Fibroblast of the aortic adventitia (primary cell): ENCODE measurements at regions not wholly inside any gene's neighbourhood (a gene's known extent, or its start where the extent isn't known, plus 50 kb on each side); places are given as distances from the start of the nearest gene placed in this dataset.
A peak's percentile ranks its signal among the peaks of the same experiment; 100 is the strongest.

Experiments used
- DNase-seq: peaks from one replicate; pipeline ENCODE4 v3.0.0-alpha.2; 2010; ENCODE audit warnings: low read depth
- H3K4me3 ChIP-seq: 2 replicates; pipeline ENCODE4 v1.5.1; 2011; ENCODE audit warnings: low read depth, mild to moderate bottlenecking, control low read depth, low read length, moderate library complexity
- CTCF ChIP-seq: IDR thresholded peaks from 2 replicates; pipeline ENCODE4 v1.5.1; 2011; ENCODE audit warnings: mild to moderate bottlenecking, low read length, control low read depth, inconsistent platforms; ENCODE audit not compliant: insufficient read depth

DNA sequence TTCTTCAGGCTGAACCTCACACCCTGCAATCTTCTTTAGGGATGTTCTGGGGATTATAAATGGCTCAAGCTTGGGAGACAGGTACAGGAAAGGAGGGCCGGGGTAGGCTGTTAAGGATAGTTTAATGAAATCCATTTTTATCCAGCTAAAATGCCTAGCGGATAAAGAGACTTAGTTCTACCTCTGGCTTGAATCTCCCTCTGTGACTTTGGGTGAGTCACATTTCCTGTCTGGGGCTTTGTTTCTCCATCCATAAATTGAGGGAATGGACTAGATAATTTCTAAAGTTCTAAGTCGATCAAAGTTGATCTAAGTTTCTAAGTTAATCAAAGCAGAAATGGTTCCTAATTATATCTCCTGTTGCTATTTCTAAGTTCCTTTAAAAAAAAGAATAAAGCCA lies 319.6 kb upstream of the E2F7 start:
- no peak for DNase-seq
- TF ChIP-seq CTCF, result no peak
- H3K4me3 ChIP-seq, result no peak overlapping the region

DNA sequence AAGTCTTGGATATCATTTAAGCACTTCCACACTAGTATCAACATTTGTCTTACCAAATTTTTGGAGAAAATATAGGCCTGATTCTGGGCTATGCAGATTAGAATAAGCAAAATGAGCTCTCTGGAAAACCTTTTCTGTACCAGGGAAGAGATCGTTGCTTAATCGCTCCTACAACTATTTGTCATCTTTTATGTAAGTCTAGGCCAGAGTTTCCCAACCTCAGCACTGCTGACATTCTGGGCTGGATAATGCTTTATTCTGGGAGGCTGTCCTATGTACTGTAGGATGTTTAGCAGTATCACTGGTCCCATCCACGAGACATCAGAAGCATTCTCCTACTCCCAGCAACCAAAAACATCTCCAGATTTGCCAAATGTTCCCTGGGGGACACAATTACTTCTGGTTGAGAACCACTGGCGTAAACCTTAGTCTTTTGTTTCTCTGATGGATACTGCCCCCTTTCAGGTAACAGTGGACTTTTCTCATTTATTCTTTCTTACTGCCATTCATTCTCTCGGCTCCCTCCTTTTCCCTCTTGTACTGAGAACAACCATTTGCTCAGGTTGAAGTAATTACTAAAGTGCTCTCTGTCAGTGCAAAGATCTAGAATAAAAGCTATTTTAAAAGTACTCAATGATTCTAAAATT lies 316.9 kb upstream of the E2F7 start:
- DNase-seq, result peak; percentile 37
- TF ChIP-seq CTCF, result no peak
- H3K4me3 ChIP-seq, result no peak overlapping the region

DNA sequence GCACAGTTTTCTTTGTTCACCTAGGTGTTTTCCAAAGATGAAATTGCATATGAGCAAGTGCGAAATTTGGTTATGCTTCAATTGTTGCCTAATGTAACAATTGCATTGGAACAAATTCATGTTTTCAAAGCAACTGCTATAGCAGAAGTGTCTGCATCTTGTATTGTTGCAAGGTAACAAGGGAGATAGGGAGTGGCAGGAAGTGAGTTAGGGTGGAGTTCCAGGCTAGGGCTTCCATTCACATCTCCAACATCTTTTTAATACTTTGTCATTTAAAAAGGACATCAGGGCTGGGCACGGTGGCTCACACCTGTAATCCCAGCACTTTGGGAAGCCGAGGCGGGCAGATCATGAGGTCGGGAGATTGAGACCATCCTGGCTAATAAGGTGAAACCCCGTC lies 312.3 kb upstream of the E2F7 start:
- DNase-seq, result no peak
- H3K4me3 ChIP-seq, result no peak overlapping the region
- no peak for TF ChIP-seq CTCF

DNA sequence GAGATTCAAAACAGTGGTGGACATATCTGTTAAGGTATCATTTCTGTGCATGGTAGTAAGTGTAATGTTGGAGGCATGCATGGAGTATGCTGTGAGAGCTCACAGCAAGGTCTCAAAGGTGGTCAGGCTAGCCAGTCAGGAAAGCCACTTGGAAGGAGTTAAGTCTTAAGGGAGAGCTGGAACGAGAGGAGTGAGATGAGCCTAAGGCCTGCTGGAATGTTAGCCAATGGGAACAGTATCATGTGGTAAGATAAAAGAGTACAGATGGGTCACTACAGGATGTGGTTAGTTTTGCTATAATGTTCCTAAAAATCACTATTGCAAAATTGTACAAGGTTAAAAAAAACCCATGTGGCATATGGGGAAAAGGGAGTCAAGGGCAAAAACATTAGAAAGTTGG lies 311.7 kb upstream of the E2F7 start:
- no peak overlapping the region for H3K4me3 ChIP-seq
- DNase-seq, result peak; percentile 63
- no peak for TF ChIP-seq CTCF

- DNase-seq, result no peak
- no peak for TF ChIP-seq CTCF
Measured at GRCh38 chr12:77374673-77375072, 309.3 kb upstream of the E2F7 start.

DNA sequence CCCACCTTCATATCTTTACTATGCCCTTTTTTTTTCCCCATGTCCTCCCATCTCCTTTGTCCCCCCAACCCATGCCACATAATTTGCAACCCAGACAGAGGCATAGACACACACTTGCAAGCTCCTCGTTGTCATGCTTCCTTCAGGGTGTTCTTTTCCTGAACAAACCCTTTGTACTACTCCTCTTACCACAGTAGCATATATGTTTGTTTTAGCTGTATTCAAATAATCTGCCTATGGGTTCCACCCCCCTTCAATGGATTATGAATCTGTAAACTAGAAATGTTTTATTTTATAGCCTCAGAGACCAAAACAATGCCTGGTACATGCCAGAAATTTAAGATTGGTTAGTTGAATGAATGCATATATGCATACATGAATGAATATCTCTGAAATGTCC lies 307.1 kb upstream of the E2F7 start:
- DNase-seq, result no peak
- no peak for TF ChIP-seq CTCF
- no peak overlapping the region for H3K4me3 ChIP-seq

More at GRCh38 chr12:77374673-77375072, 309.3 kb upstream of the E2F7 start:
- H3K4me3 ChIP-seq, result no peak overlapping the region

- DNase-seq, result no peak
- no peak overlapping the region for H3K4me3 ChIP-seq
- TF ChIP-seq CTCF, result no peak
Measured at GRCh38 chr12:77372026-77372425, 306.7 kb upstream of the E2F7 start.
